Small intestine (tissue), 7 donors: ENCODE measurements at regions not wholly inside any gene's neighbourhood (a gene's known extent, or its start where the extent isn't known, plus 50 kb on each side); places are given as distances from the start of the nearest gene placed in this dataset.

Experiments
- DNase-seq, 2 donors: peaks; one replicate each; pipeline versions ENCODE4 v3.0.0 to v3.0.0-alpha.2; 2013
- FAIRE-seq: peaks from 2 replicates; lab custom pipeline; 2012; peaks lifted over from hg19 to GRCh38; lab: Jason Lieb, UNC
- H3K27ac ChIP-seq, 3 donors: one replicate each; pipeline ENCODE4 v1.5.1; 2013; ENCODE audit warnings: low read length in 2 of 3, mild to moderate bottlenecking in 2 of 3, control low read depth in 1 of 3, inconsistent platforms in 1 of 3, low read depth in 1 of 3, moderate library complexity in 1 of 3
- H3K27me3 ChIP-seq, 3 donors: one replicate each; pipeline ENCODE4 v1.6.1; 2013; ENCODE audit warnings: low read length in 3 of 3, inconsistent platforms in 1 of 3; ENCODE audit not compliant: control insufficient read depth in 3 of 3, insufficient read depth in 3 of 3
- H3K36me3 ChIP-seq, 3 donors: one replicate each; pipeline ENCODE4 v1.6.1; 2013; ENCODE audit warnings: low read length in 3 of 3, inconsistent platforms in 1 of 3, low read depth in 1 of 3, mild to moderate bottlenecking in 1 of 3, moderate library complexity in 1 of 3; ENCODE audit not compliant: control insufficient read depth in 3 of 3, insufficient read depth in 2 of 3
- H3K4me1 ChIP-seq, 3 donors: one replicate each; pipeline ENCODE4 v1.6.1; 2013; ENCODE audit warnings: low read length in 2 of 3, inconsistent platforms in 1 of 3, low read depth in 1 of 3, mild to moderate bottlenecking in 1 of 3, moderate library complexity in 1 of 3; ENCODE audit not compliant: control insufficient read depth in 3 of 3, insufficient read depth in 2 of 3
- H3K4me3 ChIP-seq, 3 donors: one replicate each; pipeline ENCODE4 v1.5.1; 2013; ENCODE audit warnings: low read length in 3 of 3, control low read depth in 1 of 3, inconsistent platforms in 1 of 3, low read depth in 1 of 3, mild to moderate bottlenecking in 1 of 3, moderate library complexity in 1 of 3
- H3K9me3 ChIP-seq, 2 donors: one replicate each; pipeline ENCODE4 v1.6.1; 2013; ENCODE audit warnings: low read depth in 1 of 2, low read length in 1 of 2; ENCODE audit not compliant: control insufficient read depth in 2 of 2, insufficient read depth in 1 of 2
- WGBS, 3 donors: extraction: QIAGEN DNeasy Blood & Tissue Kit; methylation state at CpG; one replicate each; pipeline ENCODE4 v1.1.7; 2013; 5-methylcytosine and 5-hydroxymethylcytosine counted together
- donor health status: healthy with polysubstance abuse.
- donor health status: control.
- donor health status: control.
- donor health status: Bipolar disorder and iron deficiency.
- donor health status: healthy.

GRCh38 chr2:7721413-7721995 lies 804.3 kb downstream of the RNF144A start:
- H3K4me3 ChIP-seq = no peak overlapping the region
- H3K4me1 ChIP-seq = no peaks in the 10 kb centered on the region
- DNase-seq (no peak), FAIRE-seq (no peak)
- no peak overlapping the region for H3K27ac ChIP-seq
- H3K27me3 ChIP-seq = no peaks in the 10 kb centered on the region
- 79 to 91% (median 90%) methylated on average over 10 of the region's 10 CpGs for WGBS, 3 donors
- no peaks in the 10 kb centered on the region for H3K9me3 ChIP-seq
- H3K36me3 ChIP-seq = no peaks in the 10 kb centered on the region

DNA sequence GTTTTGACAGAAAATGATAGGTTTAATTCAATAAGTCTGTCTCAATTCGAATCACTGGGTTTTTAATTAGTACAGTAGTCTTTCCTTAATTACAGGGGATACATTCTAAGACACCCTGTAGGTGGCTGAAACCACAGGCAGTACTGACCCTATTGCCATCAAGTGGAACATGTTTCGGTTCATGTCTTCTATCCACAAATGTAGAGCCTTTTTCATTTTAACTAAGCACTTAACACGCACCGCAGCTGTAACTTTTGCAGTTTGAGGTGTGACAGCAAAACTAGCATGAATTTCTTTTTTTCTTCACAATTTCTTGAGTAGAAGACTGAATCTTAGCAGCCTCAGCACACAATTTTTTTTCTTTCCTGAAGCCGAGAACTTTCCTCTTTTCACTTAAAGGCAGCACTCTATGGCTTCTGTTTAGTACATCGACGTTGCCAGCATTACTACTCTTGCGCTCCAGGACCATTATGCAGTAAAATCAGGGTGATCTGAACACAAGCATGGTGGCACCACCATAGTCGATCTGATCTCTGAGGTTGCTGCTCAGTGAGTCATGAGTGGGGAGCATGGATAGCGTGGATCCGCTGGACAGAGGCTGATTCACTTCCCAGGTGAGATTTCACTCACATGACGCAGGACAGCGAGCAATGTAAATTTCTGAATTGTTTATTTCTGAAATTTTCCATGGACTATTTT lies 805.1 kb downstream of the RNF144A start:
- H3K27me3 ChIP-seq = no peaks in the 10 kb centered on the region
- FAIRE-seq (no peak), DNase-seq (no peak)
- H3K4me1 ChIP-seq = no peaks in the 10 kb centered on the region
- no peak overlapping the region for H3K4me3 ChIP-seq
- peak overlapping the region in 1 of 3 donors; percentile 30 for H3K27ac ChIP-seq
- WGBS, 3 donors = 72 to 87% (median 87%) methylated on average over 13 of the region's 13 CpGs
- H3K36me3 ChIP-seq = no peaks in the 10 kb centered on the region
- H3K9me3 ChIP-seq = no peaks in the 10 kb centered on the region

- peak overlapping the region in 2 of 3 donors; percentile 12 to 38 for H3K27ac ChIP-seq
- no peaks in the 10 kb centered on the region for H3K36me3 ChIP-seq
- FAIRE-seq = no peak
- no peaks in the 10 kb centered on the region for H3K4me1 ChIP-seq
- no peaks in the 10 kb centered on the region for H3K27me3 ChIP-seq
- 58 to 79% (median 60%) methylated on average over 5 of the region's 5 CpGs for WGBS, 3 donors
- H3K4me3 ChIP-seq = no peak overlapping the region
- H3K9me3 ChIP-seq = no peaks in the 10 kb centered on the region
- no peak for DNase-seq
Measured at GRCh38 chr2:7724336-7724735, 807.1 kb downstream of the RNF144A start.

DNA sequence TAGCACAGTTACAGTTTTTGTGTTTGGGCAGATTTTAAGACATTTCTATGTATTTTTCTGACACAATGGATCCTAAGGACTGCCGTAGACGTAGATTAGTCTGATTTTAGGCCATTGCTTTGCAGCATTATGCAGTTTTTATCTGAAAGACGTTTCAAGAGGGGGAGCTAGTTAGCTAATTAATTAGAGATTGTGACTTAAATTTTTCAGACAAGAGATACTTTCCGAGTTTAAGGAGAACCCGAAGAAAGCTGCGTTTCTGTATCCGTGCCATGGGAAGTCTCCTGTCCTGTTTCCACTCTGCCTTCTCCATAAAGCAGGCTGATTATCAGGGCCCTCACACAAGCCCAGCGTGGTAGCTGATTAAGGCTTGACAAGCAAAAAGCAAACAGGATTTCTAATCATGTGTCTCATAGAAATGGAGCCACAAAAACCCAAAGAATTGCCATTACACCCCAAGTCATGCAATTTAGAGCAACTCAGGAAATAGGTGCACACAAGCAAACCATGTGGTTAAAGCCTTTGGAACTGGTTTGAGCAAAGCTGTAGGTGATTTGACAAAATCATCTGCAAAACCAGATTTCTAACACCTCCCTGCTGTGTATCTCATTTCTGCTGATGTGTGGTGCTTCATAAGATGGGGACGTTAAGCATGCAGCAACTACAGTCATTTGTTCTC lies 808.1 kb downstream of the RNF144A start:
- Histone ChIP-seq H3K27ac (peak overlapping the region in 2 of 3 donors; percentile 9 to 41), H3K9me3 (no peaks in the 10 kb centered on the region), H3K36me3 (no peaks in the 10 kb centered on the region), H3K4me3 (no peak overlapping the region), H3K27me3 (no peaks in the 10 kb centered on the region), H3K4me1 (no peaks in the 10 kb centered on the region)
- DNase-seq (peak; percentile 14 to 69), FAIRE-seq (no peak)
- 29 to 38% (median 35%) methylated on average over 9 of the region's 9 CpGs for WGBS, 3 donors

- Histone ChIP-seq H3K36me3 (no peaks in the 10 kb centered on the region), H3K27ac (peak overlapping the region in 1 of 3 donors; percentile 72), H3K27me3 (no peaks in the 10 kb centered on the region), H3K4me1 (no peaks in the 10 kb centered on the region), H3K9me3 (no peaks in the 10 kb centered on the region), H3K4me3 (peak overlapping the region in 1 of 3 donors; percentile 15)
- WGBS, 3 donors = 83 to 91% (median 83%) methylated on average over 1 of the region's 1 CpG
- DNase-seq (no peak), FAIRE-seq (no peak)
Measured at GRCh38 chr2:7725850-7726242, 808.6 kb downstream of the RNF144A start.

- H3K4me1 ChIP-seq = no peaks in the 10 kb centered on the region
- FAIRE-seq (no peak), DNase-seq (peak in 1 of 2 donors; percentile 16)
- H3K27ac ChIP-seq = peak overlapping the region in 1 of 3 donors; percentile 75
- no peaks in the 10 kb centered on the region for H3K27me3 ChIP-seq
- no peaks in the 10 kb centered on the region for H3K9me3 ChIP-seq
- no peaks in the 10 kb centered on the region for H3K36me3 ChIP-seq
- WGBS, 3 donors = 75 to 83% (median 81%) methylated on average over 3 of the region's 3 CpGs
- peak overlapping the region in 1 of 3 donors; percentile 15 for H3K4me3 ChIP-seq
Measured at GRCh38 chr2:7726989-7727388, 809.8 kb downstream of the RNF144A start.

DNA sequence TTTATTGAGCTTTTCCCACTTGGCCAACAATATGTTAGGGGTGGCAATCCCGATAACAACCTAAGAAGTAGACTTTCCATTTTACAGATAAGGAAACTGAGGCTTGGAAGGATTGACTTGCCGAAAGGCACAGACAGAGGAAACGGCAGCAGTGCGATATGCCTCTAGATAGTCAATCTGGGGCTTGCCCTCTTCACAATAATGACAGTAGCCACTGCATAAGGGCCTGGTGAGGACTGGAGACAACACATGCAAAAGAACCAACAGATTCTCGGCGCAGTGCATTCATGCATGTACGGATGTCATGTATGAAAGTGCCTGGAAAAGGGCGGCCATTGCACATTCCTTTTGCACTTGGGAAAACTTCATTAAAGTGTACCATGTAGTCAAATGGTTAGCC lies 811.2 kb downstream of the RNF144A start:
- Histone ChIP-seq H3K9me3 (no peaks in the 10 kb centered on the region), H3K4me1 (no peaks in the 10 kb centered on the region), H3K4me3 (peak overlapping the region in 1 of 3 donors; percentile 15), H3K27me3 (no peaks in the 10 kb centered on the region), H3K27ac (peak overlapping the region in 1 of 3 donors; percentile 35), H3K36me3 (no peaks in the 10 kb centered on the region)
- FAIRE-seq (no peak), DNase-seq (no peak)
- WGBS, 3 donors = 78 to 94% (median 87%) methylated on average over 8 of the region's 8 CpGs

- DNase-seq (no peak), FAIRE-seq (no peak)
- Histone ChIP-seq H3K36me3 (no peaks in the 10 kb centered on the region), H3K4me1 (no peaks in the 10 kb centered on the region), H3K27me3 (no peaks in the 10 kb centered on the region), H3K27ac (peak overlapping the region in 1 of 3 donors; percentile 3), H3K4me3 (peak overlapping the region in 1 of 3 donors; percentile 15), H3K9me3 (no peaks in the 10 kb centered on the region)
- WGBS, 3 donors = 63 to 69% (median 64%) methylated on average over 5 of the region's 5 CpGs
Measured at GRCh38 chr2:7730449-7730848, 813.2 kb downstream of the RNF144A start.
